SK-N-SH treated with all-trans-retinoic acid at 6 μM for 48 hours (cell line): ENCODE measurements at regions not wholly inside any gene's neighbourhood (a gene's known extent, or its start where the extent isn't known, plus 50 kb on each side); places are given as distances from the start of the nearest gene placed in this dataset.

Source experiments
- ATAC-seq: fragments of 200-7000 bp; cut with Tn5 transposase; 3 replicates; pipeline ENCODE4 v1.9.1; 2020; ENCODE audit warnings: mild to moderate bottlenecking, moderate library complexity
- BACH2 ChIP-seq: fragments of 250-450 bp; sonication (Bioruptor Pico); IDR thresholded peaks from 2 replicates; pipeline ENCODE4 v1.9.0; 2021; ENCODE audit warnings: mild to moderate bottlenecking, borderline replicate concordance
- CSDC2 ChIP-seq: fragments of 250-450 bp; sonication (Bioruptor Pico); IDR thresholded peaks from 2 replicates; pipeline ENCODE4 v1.5.0; 2020; ENCODE audit warnings: mild to moderate bottlenecking, moderate library complexity
- ESRRG ChIP-seq: fragments of 250-450 bp; sonication (Bioruptor Pico); IDR thresholded peaks from 2 replicates; pipeline ENCODE4 v1.6.1; 2021; ENCODE audit warnings: mild to moderate bottlenecking
- GLIS3 ChIP-seq: fragments of 250-450 bp; sonication (Bioruptor Pico); IDR thresholded peaks from 2 replicates; pipeline ENCODE4 v1.5.0; 2020; ENCODE audit warnings: mild to moderate bottlenecking, moderate library complexity
- ISL1 ChIP-seq: fragments of 250-450 bp; sonication (Bioruptor Pico); IDR thresholded peaks from 2 replicates; pipeline ENCODE4 v2.1.2; 2022; ENCODE audit warnings: mild to moderate bottlenecking, moderate library complexity
- OSR1 ChIP-seq: fragments of 250-450 bp; sonication (Bioruptor Pico); IDR thresholded peaks from 2 replicates; pipeline ENCODE4 v1.8.0; 2022; ENCODE audit warnings: moderate library complexity, mild to moderate bottlenecking, inconsistent platforms
- PPARA ChIP-seq: fragments of 250-450 bp; sonication (Bioruptor Pico); IDR thresholded peaks from 2 replicates; pipeline ENCODE4 v1.5.0; 2020; ENCODE audit warnings: mild to moderate bottlenecking, borderline replicate concordance
- RARB ChIP-seq: fragments of 250-450 bp; sonication (Bioruptor Pico); IDR thresholded peaks from 2 replicates; pipeline ENCODE4 v1.8.0; 2021; ENCODE audit warnings: mild to moderate bottlenecking, moderate library complexity
- SNAI2 ChIP-seq: fragments of 250-450 bp; sonication (Bioruptor Pico); IDR thresholded peaks from 2 replicates; pipeline ENCODE4 v1.5.0; 2020; ENCODE audit warnings: mild to moderate bottlenecking, moderate library complexity
- TCF4 ChIP-seq: fragments of 250-450 bp; sonication (Bioruptor Pico); IDR thresholded peaks from 2 replicates; pipeline ENCODE4 v1.8.0; 2021; ENCODE audit warnings: mild to moderate bottlenecking, moderate library complexity, borderline replicate concordance
- TOX ChIP-seq: fragments of 250-450 bp; sonication (Bioruptor Pico); IDR thresholded peaks from 2 replicates; pipeline ENCODE4 v1.8.0; 2021; ENCODE audit warnings: mild to moderate bottlenecking, moderate library complexity, borderline replicate concordance
- TSHZ2 ChIP-seq: fragments of 250-450 bp; sonication (Bioruptor Pico); IDR thresholded peaks from 2 replicates; pipeline ENCODE4 v1.5.0; 2020; ENCODE audit warnings: mild to moderate bottlenecking, moderate library complexity
- ZC3H10 ChIP-seq: fragments of 250-450 bp; sonication (Bioruptor Pico); IDR thresholded peaks from 2 replicates; pipeline ENCODE4 v1.5.1; 2021; ENCODE audit warnings: mild to moderate bottlenecking, moderate library complexity
- ZFP3 ChIP-seq: fragments of 250-450 bp; sonication (Bioruptor Pico); IDR thresholded peaks from 2 replicates; pipeline ENCODE4 v1.5.0; 2020; ENCODE audit warnings: mild to moderate bottlenecking, moderate library complexity
- ZFP30 ChIP-seq: fragments of 450-650 bp; formaldehyde crosslinking; IDR thresholded peaks from 2 replicates; pipeline ENCODE4 v1.5.0; 2022; ENCODE audit warnings: mild to moderate bottlenecking, moderate library complexity
- ZNF565 ChIP-seq: fragments of 450-650 bp; formaldehyde crosslinking; conservative IDR thresholded peaks from 2 replicates; pipeline ENCODE4 v1.5.0; 2020; ENCODE audit warnings: low read depth, mild to moderate bottlenecking, moderate library complexity
- ZNF70 ChIP-seq: fragments of 450-650 bp; formaldehyde crosslinking; IDR thresholded peaks from 2 replicates; pipeline ENCODE4 v1.5.0; 2020; ENCODE audit warnings: mild to moderate bottlenecking, moderate library complexity
- ZNF8 ChIP-seq: fragments of 450-650 bp; formaldehyde crosslinking; IDR thresholded peaks from 2 replicates; pipeline ENCODE4 v1.5.0; 2020; ENCODE audit warnings: mild to moderate bottlenecking, moderate library complexity
- TF ChIP-seq, protein P1 (sequence below): fragments of 250-450 bp; sonication (Bioruptor Pico); IDR thresholded peaks from 2 replicates; pipeline ENCODE4 v1.8.0; 2021; ENCODE audit warnings: low read depth, mild to moderate bottlenecking, moderate library complexity, borderline replicate concordance
- TF ChIP-seq, protein P2 (sequence below): fragments of 250-450 bp; sonication (Bioruptor Pico); IDR thresholded peaks from 2 replicates; pipeline ENCODE4 v1.8.0; 2020; ENCODE audit warnings: mild to moderate bottlenecking, moderate library complexity, borderline replicate concordance
- TF ChIP-seq, protein P3 (sequence below): fragments of 250-450 bp; sonication (Bioruptor Pico); IDR thresholded peaks from 2 replicates; pipeline ENCODE4 v1.5.1; 2021; ENCODE audit warnings: mild to moderate bottlenecking, moderate library complexity
- TF ChIP-seq, protein P4 (sequence below): fragments of 250-450 bp; sonication (Bioruptor Pico); IDR thresholded peaks from 2 replicates; pipeline ENCODE4 v1.5.1; 2020; ENCODE audit warnings: low read depth, mild to moderate bottlenecking, moderate library complexity

DNA sequence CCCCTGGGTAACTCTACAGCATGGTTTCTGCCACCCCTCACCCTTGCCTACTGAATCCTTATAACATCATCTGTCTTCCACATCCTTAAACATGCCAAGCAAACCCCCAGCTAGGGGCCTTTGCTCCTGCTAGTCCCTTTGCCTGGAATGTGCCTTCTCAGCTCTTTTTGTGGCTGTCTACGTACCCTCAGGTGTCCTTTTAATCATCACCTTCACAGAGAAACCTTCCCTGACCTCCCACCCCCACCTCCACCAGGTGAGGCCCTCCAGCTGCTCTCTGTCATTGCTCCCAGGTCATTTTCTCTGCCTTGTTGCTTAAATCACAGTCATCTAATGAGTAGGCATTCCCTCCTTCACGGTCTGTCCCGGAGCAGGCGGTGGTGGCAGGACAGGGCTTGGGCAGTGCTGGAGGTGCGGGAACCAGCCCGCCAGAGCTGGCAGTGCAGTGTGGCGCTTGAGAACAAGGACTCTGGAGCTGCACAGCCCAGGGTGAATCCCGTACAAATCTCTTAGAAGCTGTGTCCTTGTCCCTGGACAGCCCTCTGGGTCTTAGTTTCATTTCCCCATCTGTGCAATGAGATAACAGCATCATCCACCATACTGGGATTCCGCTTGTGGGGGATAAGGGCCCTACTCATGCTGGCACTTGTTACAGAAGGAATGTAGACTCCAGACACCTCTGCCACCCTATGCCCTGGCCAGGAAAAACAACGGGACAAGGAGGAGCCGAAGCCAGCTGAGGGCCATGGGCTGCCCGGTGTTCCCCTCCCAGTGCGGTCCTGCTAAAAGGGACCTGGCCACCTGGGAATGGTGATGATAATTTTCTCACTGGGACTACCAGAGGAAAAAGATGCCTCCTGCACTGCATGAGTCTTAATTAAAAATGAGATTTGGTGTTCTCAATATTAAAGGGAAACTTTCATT lies 52.1 kb upstream of the IQSEC1 start:
- ATAC-seq: no peak
- TF ChIP-seq TCF4 (no peak), ZC3H10 (CRISPR knock-in tag) (no peak), TSHZ2 (CRISPR knock-in tag) (no peak), ESRRG (CRISPR knock-in tag) (no peak), ISL1 (no peak), ZNF70 (CRISPR knock-in tag) (no peak), OSR1 (CRISPR knock-in tag) (no peak), ZNF8 (CRISPR knock-in tag) (no peak), ZFP30 (no peak), RARB (CRISPR knock-in tag) (no peak), ZNF565 (CRISPR knock-in tag) (no peak), TOX (CRISPR knock-in tag) (no peak), GLIS3 (no peak), ZFP3 (CRISPR knock-in tag) (no peak)
- TF ChIP-seq, protein P1, sequence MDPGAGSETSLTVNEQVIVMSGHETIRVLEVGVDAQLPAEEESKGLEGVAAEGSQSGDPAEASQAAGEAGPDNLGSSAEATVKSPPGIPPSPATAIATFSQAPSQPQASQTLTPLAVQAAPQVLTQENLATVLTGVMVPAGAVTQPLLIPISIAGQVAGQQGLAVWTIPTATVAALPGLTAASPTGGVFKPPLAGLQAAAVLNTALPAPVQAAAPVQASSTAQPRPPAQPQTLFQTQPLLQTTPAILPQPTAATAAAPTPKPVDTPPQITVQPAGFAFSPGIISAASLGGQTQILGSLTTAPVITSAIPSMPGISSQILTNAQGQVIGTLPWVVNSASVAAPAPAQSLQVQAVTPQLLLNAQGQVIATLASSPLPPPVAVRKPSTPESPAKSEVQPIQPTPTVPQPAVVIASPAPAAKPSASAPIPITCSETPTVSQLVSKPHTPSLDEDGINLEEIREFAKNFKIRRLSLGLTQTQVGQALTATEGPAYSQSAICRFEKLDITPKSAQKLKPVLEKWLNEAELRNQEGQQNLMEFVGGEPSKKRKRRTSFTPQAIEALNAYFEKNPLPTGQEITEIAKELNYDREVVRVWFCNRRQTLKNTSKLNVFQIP (CRISPR knock-in tag): no peak
- TF ChIP-seq, protein P2, sequence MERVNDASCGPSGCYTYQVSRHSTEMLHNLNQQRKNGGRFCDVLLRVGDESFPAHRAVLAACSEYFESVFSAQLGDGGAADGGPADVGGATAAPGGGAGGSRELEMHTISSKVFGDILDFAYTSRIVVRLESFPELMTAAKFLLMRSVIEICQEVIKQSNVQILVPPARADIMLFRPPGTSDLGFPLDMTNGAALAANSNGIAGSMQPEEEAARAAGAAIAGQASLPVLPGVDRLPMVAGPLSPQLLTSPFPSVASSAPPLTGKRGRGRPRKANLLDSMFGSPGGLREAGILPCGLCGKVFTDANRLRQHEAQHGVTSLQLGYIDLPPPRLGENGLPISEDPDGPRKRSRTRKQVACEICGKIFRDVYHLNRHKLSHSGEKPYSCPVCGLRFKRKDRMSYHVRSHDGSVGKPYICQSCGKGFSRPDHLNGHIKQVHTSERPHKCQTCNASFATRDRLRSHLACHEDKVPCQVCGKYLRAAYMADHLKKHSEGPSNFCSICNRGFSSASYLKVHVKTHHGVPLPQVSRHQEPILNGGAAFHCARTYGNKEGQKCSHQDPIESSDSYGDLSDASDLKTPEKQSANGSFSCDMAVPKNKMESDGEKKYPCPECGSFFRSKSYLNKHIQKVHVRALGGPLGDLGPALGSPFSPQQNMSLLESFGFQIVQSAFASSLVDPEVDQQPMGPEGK (CRISPR knock-in tag): no peak
- TF ChIP-seq, protein P3, sequence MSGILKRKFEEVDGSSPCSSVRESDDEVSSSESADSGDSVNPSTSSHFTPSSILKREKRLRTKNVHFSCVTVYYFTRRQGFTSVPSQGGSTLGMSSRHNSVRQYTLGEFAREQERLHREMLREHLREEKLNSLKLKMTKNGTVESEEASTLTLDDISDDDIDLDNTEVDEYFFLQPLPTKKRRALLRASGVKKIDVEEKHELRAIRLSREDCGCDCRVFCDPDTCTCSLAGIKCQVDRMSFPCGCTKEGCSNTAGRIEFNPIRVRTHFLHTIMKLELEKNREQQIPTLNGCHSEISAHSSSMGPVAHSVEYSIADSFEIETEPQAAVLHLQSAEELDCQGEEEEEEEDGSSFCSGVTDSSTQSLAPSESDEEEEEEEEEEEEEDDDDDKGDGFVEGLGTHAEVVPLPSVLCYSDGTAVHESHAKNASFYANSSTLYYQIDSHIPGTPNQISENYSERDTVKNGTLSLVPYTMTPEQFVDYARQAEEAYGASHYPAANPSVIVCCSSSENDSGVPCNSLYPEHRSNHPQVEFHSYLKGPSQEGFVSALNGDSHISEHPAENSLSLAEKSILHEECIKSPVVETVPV (CRISPR knock-in tag): no peak
- TF ChIP-seq, protein P4, sequence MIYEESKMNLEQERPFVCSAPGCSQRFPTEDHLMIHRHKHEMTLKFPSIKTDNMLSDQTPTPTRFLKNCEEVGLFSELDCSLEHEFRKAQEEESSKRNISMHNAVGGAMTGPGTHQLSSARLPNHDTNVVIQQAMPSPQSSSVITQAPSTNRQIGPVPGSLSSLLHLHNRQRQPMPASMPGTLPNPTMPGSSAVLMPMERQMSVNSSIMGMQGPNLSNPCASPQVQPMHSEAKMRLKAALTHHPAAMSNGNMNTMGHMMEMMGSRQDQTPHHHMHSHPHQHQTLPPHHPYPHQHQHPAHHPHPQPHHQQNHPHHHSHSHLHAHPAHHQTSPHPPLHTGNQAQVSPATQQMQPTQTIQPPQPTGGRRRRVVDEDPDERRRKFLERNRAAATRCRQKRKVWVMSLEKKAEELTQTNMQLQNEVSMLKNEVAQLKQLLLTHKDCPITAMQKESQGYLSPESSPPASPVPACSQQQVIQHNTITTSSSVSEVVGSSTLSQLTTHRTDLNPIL (CRISPR knock-in tag): no peak

GRCh38 chr3:13124631-13125030 lies 51.4 kb upstream of the IQSEC1 start:
- TF ChIP-seq ZNF8 (CRISPR knock-in tag) (no peak), RARB (CRISPR knock-in tag) (no peak), TSHZ2 (CRISPR knock-in tag) (no peak), ZNF565 (CRISPR knock-in tag) (no peak), CSDC2 (no peak), ZFP30 (no peak), PPARA (no peak), ZNF70 (CRISPR knock-in tag) (no peak), OSR1 (CRISPR knock-in tag) (no peak), GLIS3 (no peak), BACH2 (CRISPR knock-in tag) (no peak), ESRRG (CRISPR knock-in tag) (no peak), ISL1 (no peak), TCF4 (no peak), SNAI2 (CRISPR knock-in tag) (no peak)
- TF ChIP-seq, protein P3 (CRISPR knock-in tag): no peak
- TF ChIP-seq, protein P1 (CRISPR knock-in tag): no peak
- ATAC-seq: no peak
